Endothelial cell (in vitro differentiated cells): ENCODE measurements at regions not wholly inside any gene's neighbourhood (a gene's known extent, or its start where the extent isn't known, plus 50 kb on each side); places are given as distances from the start of the nearest gene placed in this dataset.
A peak's percentile ranks its signal among the peaks of the same experiment; 100 is the strongest.

Experiments used
- DNase-seq: peaks from one replicate; pipeline ENCODE4 v3.0.0; 2021; ENCODE audit warnings: low spot score
- H3K27ac Mint-ChIP-seq: one replicate; pipeline ENCODE4 v1.8.0; 2021; ENCODE audit warnings: mixed read lengths, inconsistent platforms; ENCODE audit not compliant: unreplicated experiment
- H3K27me3 Mint-ChIP-seq: one replicate; pipeline ENCODE4 v1.8.0; 2021; ENCODE audit warnings: mild to moderate bottlenecking, moderate library complexity, mixed read lengths, inconsistent platforms; ENCODE audit not compliant: unreplicated experiment
- H3K36me3 Mint-ChIP-seq: one replicate; pipeline ENCODE4 v1.8.0; 2021; ENCODE audit warnings: mild to moderate bottlenecking, low read depth, mixed read lengths, inconsistent platforms; ENCODE audit not compliant: unreplicated experiment
- H3K4me1 Mint-ChIP-seq: one replicate; pipeline ENCODE4 v1.8.0; 2021; ENCODE audit warnings: mild to moderate bottlenecking, mixed read lengths, inconsistent platforms; ENCODE audit not compliant: unreplicated experiment
- H3K4me3 Mint-ChIP-seq: one replicate; pipeline ENCODE4 v1.8.0; 2021; ENCODE audit warnings: mild to moderate bottlenecking, mixed read lengths, inconsistent platforms; ENCODE audit not compliant: unreplicated experiment
- H3K9me3 Mint-ChIP-seq: one replicate; pipeline ENCODE4 v1.8.0; 2021; ENCODE audit warnings: mixed read lengths, inconsistent platforms; ENCODE audit not compliant: unreplicated experiment
- CTCF ChIP-seq: fragments of 200-600 bp; sonication (generic); IDR thresholded peaks from one replicate; pipeline ENCODE4 v1.5.0; 2021; ENCODE audit warnings: antibody characterized with exemption; ENCODE audit not compliant: unreplicated experiment

- no peaks in the 10 kb centered on the region for H3K9me3 Mint-ChIP-seq
- DNase-seq = no peak
- peaks cover 24% of the 10 kb centered on the region for H3K4me1 Mint-ChIP-seq
Observed at GRCh38 chr17:63151941-63152523, 186.0 kb downstream of the TANC2 start.

GRCh38 chr17:63153488-63153887, 187.5 kb downstream of the TANC2 start:
- Mint-ChIP-seq H3K9me3 (no peaks in the 10 kb centered on the region), H3K4me1 (peaks cover 26% of the 10 kb centered on the region), H3K27me3 (peaks cover 3% of the 10 kb centered on the region), H3K36me3 (no peaks in the 10 kb centered on the region), H3K27ac (no peak overlapping the region), H3K4me3 (no peak overlapping the region)
- no peak for TF ChIP-seq CTCF
- DNase-seq = no peak

More at GRCh38 chr17:63151941-63152523, 186.0 kb downstream of the TANC2 start:
- no peak for TF ChIP-seq CTCF
- H3K4me3 Mint-ChIP-seq = no peak overlapping the region
- no peaks in the 10 kb centered on the region for H3K36me3 Mint-ChIP-seq
- H3K27me3 Mint-ChIP-seq = peaks cover 3% of the 10 kb centered on the region
- peak overlapping the region; percentile 32 for H3K27ac Mint-ChIP-seq

GRCh38 chr17:63154586-63155244, 188.7 kb downstream of the TANC2 start:
- H3K9me3 Mint-ChIP-seq = no peaks in the 10 kb centered on the region

GRCh38 chr17:63156986-63157385, 191.0 kb downstream of the TANC2 start:
- Mint-ChIP-seq H3K36me3 (no peaks in the 10 kb centered on the region), H3K9me3 (no peaks in the 10 kb centered on the region), H3K4me3 (no peak overlapping the region), H3K27ac (no peak overlapping the region), H3K27me3 (peaks cover 4% of the 10 kb centered on the region), H3K4me1 (peaks cover 21% of the 10 kb centered on the region)
- no peak for TF ChIP-seq CTCF
- no peak for DNase-seq

More at GRCh38 chr17:63154586-63155244, 188.7 kb downstream of the TANC2 start:
- peaks cover 26% of the 10 kb centered on the region for H3K4me1 Mint-ChIP-seq
- DNase-seq = no peak
- H3K36me3 Mint-ChIP-seq = no peaks in the 10 kb centered on the region
- H3K27me3 Mint-ChIP-seq = peaks cover 3% of the 10 kb centered on the region
- no peak for TF ChIP-seq CTCF
- no peak overlapping the region for H3K27ac Mint-ChIP-seq
- no peak overlapping the region for H3K4me3 Mint-ChIP-seq

GRCh38 chr17:63162406-63163157, 196.5 kb downstream of the TANC2 start:
- Mint-ChIP-seq H3K36me3 (no peaks in the 10 kb centered on the region), H3K4me1 (peaks cover 2% of the 10 kb centered on the region), H3K9me3 (no peaks in the 10 kb centered on the region), H3K27me3 (peaks cover 1% of the 10 kb centered on the region), H3K27ac (no peak overlapping the region), H3K4me3 (no peak overlapping the region)
- TF ChIP-seq CTCF = no peak
- no peak for DNase-seq
